Astrocyte (in vitro differentiated cells and primary cell): ENCODE measurements at regions not wholly inside any gene's neighbourhood (a gene's known extent, or its start where the extent isn't known, plus 50 kb on each side); places are given as distances from the start of the nearest gene placed in this dataset.

Experiments
- EZH2 ChIP-seq: IDR thresholded peaks from 2 replicates; pipeline ENCODE4 v1.6.1; 2012; ENCODE audit warnings: mild to moderate bottlenecking, low read length, inconsistent platforms; ENCODE audit not compliant: insufficient read depth
- TF ChIP-seq, protein P1 (sequence below): IDR thresholded peaks from 2 replicates; pipeline ENCODE4 v1.5.1; 2011; ENCODE audit warnings: low read depth, mild to moderate bottlenecking, inconsistent platforms, low read length, moderate library complexity; ENCODE audit not compliant: insufficient read depth

DNA sequence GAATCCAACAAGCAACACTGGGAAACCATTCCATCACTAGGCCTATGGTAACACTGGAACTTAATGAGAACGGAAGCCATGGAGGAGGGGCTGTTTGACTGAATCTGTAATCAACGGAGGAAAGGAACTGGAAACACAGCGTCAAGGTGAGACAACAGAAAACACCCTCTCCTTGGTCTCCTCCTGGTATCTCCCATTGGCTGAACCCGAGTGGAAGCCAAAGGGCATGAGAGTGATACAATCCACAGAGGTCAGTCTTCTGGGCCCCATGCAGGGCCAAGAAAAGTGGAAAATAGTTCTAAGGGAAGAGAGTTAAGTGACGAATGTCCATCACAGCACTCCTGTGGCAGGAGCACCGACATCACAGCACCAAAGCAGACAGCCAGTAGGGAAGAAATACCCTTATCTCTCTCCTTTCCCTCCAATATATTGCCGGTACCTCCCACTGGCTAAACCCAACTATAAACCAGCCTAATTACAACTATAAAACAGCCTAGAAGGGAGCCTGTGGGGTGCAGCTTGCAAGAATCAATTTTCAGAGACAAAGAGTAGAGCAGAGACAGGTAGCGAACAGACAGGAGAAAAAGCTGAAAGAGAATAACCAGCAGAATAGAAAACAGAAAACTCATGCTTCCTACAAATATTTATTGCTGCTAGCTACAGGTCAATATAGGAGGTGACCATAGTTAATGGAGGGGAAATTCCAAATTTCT is 107.4 kb upstream of the IFNE start:
- TF ChIP-seq, protein P1, sequence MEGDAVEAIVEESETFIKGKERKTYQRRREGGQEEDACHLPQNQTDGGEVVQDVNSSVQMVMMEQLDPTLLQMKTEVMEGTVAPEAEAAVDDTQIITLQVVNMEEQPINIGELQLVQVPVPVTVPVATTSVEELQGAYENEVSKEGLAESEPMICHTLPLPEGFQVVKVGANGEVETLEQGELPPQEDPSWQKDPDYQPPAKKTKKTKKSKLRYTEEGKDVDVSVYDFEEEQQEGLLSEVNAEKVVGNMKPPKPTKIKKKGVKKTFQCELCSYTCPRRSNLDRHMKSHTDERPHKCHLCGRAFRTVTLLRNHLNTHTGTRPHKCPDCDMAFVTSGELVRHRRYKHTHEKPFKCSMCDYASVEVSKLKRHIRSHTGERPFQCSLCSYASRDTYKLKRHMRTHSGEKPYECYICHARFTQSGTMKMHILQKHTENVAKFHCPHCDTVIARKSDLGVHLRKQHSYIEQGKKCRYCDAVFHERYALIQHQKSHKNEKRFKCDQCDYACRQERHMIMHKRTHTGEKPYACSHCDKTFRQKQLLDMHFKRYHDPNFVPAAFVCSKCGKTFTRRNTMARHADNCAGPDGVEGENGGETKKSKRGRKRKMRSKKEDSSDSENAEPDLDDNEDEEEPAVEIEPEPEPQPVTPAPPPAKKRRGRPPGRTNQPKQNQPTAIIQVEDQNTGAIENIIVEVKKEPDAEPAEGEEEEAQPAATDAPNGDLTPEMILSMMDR: no peak
- TF ChIP-seq EZH2: no peak
